ENCODE measurements at regions not wholly inside any gene's neighbourhood (a gene's known extent, or its start where the extent isn't known, plus 50 kb on each side); places are given as distances from the start of the nearest gene placed in this dataset.

DNA sequence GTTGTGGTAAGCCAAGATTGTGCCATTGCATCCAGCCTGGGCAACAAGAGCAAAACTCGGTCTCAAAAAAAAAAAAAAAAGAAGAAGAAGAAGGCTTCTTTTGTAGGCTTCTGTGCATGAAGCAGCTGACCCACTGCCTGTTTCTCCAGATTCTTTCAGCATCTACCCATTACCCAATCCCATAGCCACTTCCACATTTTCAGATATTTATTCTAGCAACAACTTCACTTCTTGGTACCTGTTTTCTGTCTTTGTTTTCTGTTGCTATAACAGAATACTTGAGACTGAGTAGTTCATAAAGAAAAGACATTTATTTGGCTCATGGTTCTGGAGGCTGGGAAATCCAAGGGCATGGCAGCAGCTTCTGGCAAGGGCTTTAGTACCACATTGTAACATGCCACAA lies 95.3 kb upstream of the SGK1 start:
- TF ChIP-seq POLR2A (IDR thresholded peaks at IDR 0.05) (no peak), CTCF (IDR thresholded peaks at IDR 0.05) (no peak)

All from right lobe of liver (tissue), 4 donors.